ENCODE measurements at regions not wholly inside any gene's neighbourhood (a gene's known extent, or its start where the extent isn't known, plus 50 kb on each side); places are given as distances from the start of the nearest gene placed in this dataset.

- no peak for DNase-seq
Observed at GRCh38 chr14:38073641-38074040, 134.1 kb upstream of the SSTR1 start.

- DNase-seq: no peak
Observed at GRCh38 chr14:38074081-38074480, 133.6 kb upstream of the SSTR1 start.

DNA sequence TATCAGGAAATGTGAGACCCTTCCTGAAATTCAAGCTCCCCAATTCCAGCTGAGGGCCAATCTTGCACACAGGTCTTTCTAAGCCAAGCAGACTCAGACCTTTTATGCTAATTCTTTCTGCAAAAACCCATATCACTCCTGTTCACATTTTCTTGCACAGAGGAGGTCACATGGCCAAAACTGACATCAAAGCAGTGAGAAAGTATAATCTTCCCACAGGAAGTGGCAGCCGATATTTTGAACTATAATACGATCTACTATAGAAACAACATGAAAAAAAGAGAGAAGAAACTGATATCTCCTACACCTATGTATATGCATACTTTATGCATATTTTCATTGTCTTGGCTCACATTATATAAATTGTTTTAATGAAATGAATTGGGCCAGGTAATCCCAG is 132.9 kb upstream of the SSTR1 start:
- DNase-seq: no peak

DNA sequence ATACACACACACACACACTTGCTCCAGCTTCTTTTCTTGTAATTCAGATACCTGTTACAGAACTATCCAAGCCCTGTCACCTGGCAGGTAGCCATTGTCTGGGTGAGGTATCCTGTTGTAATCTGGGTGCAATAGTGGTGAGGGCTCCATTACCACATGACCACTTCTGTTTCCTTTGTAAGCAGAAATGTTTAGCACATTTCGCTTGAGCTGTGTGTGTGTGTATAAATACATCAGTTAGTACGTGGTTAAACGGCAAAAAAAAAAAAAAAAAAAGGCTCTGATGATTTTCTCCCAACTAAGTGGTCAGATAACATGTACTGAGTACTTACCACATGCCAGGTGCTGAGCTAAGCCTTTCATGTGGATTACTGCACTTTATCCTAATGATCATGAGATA is 129.3 kb upstream of the SSTR1 start:
- no peak for DNase-seq

DNA sequence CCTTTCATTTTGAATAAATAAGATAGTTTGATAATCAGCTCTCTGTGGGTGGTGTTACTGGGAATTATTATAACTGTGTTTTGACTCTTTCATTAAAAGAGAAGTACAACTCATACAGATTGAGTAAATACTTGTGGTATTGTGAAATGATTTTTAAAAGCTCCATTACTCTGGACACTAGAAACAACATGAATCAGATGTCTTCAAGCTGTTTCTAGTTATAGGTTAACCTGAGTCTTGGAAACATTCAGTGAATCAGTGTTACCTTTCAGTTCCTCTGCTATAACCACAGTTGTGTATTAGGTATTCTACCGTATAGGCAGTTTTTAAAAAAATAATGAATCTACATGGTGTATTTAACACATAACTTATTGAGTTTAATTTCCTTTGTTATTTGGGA is 128.4 kb upstream of the SSTR1 start:
- DNase-seq: no peak

DNA sequence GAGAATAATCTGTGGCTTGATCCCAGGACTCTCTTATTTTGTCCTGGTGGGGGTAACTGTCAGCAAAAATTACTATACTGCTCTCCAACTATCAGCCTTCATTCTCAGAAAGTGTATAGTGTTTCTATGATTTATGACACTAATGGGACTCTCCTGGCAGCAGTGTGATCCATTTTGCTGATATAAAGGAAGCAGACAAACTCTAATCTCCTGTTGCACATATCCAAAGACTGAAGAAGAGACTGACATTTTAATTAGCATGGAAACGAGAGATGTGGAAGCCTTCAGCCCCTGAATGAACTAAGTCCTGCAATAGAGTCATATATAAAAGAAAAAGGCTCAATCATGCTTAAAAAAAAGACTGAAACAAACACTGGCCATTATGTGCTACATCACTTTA is 127.8 kb upstream of the SSTR1 start:
- no peak for DNase-seq

- no peak for DNase-seq
Observed at GRCh38 chr14:38080696-38081095, 127.0 kb upstream of the SSTR1 start.

DNA sequence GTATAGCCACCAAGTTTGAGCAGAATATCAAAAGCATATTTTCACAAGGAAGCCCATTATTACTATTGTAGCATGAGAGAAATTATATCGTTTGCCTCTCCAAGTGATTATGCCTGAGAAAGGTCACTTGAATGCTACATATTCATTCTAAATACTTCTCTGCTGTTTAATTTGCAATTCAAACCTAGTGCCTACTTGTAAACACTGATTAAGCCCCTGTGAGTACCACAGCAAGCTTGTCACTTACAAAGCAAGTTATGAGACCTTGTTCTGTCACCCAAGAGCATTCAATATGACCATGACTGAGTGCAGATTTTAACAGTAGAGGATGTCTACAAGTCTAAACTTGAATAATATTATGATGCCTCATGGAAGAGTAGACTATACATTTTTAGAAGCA is 124.7 kb upstream of the SSTR1 start:
- no peak for DNase-seq

- no peak for DNase-seq
Observed at GRCh38 chr14:38089123-38089522, 118.6 kb upstream of the SSTR1 start.

GRCh38 chr14:38090506-38090905 is 117.2 kb upstream of the SSTR1 start:
- no peak for DNase-seq

DNA sequence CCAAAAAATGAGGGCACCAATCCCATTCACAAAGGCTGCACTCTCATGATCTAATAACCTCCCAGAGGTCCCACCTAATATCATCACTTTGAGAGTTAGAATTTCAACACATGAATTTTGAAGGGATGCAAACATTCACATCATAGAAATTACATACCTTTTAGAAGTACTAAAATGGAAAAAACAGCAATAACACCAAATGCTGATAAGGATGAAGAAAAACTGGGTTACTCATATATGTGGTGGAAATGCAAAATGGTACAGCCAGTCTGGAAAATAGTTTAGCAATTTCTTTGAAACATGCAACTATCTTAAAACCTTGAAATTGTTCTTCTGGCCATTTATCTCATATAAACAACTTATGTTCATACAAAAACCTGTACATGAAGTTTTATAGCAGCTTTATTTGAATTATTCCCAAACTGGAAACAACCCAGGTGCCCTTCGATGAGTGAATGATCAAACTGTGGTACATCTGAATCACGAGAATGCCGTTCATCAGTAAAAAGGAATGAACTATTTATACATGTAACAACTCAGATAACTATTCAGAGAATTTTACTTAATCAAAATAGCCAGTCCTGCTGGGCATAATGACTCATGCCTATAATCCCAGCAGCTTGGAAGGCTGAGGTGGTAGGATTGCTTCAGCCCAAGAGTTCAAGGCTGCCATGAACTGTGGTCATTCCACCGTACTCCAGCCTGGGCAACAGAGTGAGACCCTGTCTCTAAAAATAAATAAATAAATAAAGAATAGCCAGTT is 109.4 kb upstream of the SSTR1 start:
- no peak for DNase-seq

GRCh38 chr14:38101679-38102078 is 106.0 kb upstream of the SSTR1 start:
- DNase-seq: no peak

DNA sequence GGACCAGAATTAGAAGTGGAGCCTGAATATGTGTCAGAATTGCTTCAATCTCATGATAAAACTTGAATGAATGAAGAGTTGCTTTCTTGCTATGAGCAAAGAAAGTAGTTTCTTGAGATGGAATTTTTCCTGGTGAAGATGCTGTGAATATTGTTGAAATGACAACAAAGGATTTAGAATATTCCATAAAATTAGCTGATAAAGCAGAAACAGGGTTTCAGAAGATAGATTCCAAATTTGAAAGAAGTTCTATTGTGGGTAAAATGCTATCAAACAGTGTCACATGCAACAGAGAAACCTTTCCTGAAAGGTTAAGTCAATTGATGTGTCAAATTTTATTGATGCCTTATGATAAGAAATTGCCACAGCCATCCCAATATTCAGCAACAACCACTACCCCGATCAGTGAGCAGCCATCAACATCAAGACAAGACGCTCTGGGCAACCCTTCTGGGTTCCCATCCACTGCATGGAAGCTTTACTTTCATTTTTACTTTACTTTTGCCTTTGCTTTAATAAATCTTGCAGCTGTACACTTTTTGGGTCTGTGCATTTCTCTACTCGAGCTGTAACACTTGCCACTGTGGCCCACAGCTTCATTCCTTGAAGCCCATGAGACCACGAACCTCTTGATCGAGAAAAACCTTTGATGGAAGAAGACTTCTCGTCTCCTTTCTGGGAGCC is 104.0 kb upstream of the SSTR1 start:
- DNase-seq: no peak

DNA sequence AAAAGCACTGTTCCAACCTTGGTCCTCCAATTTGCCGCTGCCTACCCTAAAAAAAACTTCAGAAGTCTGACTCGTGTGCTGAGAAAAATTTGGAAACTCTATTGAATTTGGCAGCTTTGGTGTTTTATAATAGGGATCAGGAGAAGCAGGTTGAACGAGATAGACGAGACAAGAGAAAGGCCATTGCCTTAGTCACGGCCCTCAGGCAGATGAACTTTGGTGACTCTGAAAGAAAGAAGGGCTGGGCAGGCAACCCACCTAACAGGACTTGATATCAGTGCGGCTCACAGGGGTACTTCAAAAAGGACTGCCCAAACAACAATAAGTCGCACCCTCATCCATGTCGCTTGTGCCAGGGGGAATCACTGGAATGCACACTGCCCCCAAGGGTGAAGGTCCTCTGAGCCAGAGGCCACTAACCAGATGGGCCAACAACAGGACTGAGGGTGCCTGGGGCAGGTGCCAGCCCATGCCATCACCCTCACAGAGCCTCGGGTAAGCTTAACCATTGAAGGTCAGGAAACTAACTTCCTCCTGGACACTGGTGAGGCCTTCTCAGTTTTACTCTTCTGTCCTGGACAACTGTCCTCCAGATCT is 102.5 kb upstream of the SSTR1 start:
- DNase-seq: no peak

- DNase-seq: no peak
Observed at GRCh38 chr14:38107216-38107631, 100.5 kb upstream of the SSTR1 start.

- no peak for DNase-seq
Observed at GRCh38 chr14:38108681-38109080, 99.0 kb upstream of the SSTR1 start.

DNA sequence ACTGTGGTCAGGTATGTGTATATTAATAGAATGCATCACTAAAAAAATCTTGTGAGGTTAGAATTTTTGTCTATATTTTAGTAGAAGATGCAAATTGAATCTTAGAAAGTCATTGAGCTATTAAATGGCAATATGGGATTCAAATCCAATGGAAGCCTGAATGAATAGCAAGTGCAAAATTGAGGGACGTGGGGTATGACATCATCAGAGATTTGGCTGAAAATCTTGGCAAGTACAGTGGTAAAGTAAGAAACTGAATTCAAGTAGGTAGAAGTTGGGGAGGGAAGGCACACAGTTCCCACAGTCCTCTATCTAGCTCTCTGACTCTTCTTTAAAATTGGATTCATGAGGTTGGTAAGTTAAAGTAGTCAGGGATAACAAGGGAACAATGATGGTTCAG is 97.4 kb upstream of the SSTR1 start:
- no peak for DNase-seq

DNA sequence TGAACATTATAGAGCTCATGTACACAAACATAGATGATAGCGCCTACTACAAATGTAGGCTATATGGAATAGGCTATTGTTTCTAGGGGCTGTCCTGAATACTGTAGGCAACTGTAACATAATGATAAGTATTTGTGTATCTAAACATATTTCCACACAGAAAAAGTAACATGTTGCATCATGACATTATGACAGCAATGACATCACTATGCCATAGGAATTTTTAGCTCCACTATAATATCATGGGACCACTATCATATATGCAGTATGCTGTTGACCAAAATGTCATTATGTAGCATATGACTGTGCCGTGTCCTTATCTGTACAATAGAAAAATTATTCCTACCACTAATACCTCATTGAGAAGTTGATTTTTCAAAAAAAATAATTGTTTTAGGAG is 96.7 kb upstream of the SSTR1 start:
- DNase-seq: no peak

GRCh38 chr14:38113546-38113945 is 94.2 kb upstream of the SSTR1 start:
- no peak for DNase-seq

- no peak for DNase-seq
Observed at GRCh38 chr14:38116895-38117294, 90.8 kb upstream of the SSTR1 start.

GRCh38 chr14:38120109-38120508 is 87.6 kb upstream of the SSTR1 start:
- DNase-seq: no peak

DNA sequence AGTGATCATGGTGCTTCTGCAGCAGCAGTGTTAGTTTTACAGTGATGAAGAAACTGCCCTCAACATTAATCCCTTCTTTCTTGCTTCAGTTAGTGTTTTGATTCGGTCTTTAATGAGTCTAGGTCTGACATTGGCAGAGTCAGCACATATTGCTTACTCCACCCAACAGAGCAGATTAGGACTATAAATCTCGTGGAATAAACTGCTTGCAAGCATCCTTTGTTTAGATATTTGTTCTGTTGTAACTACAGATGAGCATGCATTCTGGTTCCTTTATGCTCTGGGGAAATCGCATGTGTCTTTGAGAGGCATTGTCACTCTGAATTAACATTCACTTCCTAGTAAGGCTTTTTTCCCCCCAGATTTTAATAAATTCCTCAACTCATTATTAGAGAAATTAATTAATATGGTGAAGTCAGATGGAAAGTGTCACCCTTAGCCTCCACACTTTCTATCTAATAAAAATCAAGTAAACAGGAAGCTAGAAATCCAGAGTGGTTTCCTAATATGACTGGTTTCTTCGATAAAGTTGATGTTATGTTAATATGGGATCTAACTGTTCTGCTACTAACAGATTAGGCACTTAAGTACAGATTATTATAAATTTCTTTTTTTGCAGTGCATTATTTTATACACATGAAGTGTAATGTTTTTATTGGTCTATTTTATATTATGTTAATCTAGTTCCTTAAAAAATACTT is 86.2 kb upstream of the SSTR1 start:
- DNase-seq: no peak

GRCh38 chr14:38122241-38122640 is 85.5 kb upstream of the SSTR1 start:
- DNase-seq: no peak

GRCh38 chr14:38124506-38124905 is 83.2 kb upstream of the SSTR1 start:
- DNase-seq: no peak

Data from activated CD4-positive, CD25-positive, alpha-beta regulatory T cell treated with anti-CD3 and anti-CD28 coated beads, Interleukin-2, amount 50 U/mL, for 72 hours (primary cell).